Ishikawa (cell line): ENCODE measurements at regions not wholly inside any gene's neighbourhood (a gene's known extent, or its start where the extent isn't known, plus 50 kb on each side); places are given as distances from the start of the nearest gene placed in this dataset.

Source experiments
- CEBPB ChIP-seq: IDR thresholded peaks from 2 replicates; pipeline ENCODE4 v1.6.1; 2012
- CREB1 ChIP-seq: IDR thresholded peaks from 2 replicates; pipeline ENCODE4 v1.6.1; 2012; ENCODE audit warnings: low read depth
- EGR1 ChIP-seq: IDR thresholded peaks from 2 replicates; pipeline ENCODE4 v1.6.1; 2012
- EP300 ChIP-seq: IDR thresholded peaks from 2 replicates; pipeline ENCODE4 v1.6.1; 2012; ENCODE audit warnings: borderline replicate concordance
- FOXM1 ChIP-seq: IDR thresholded peaks from 2 replicates; pipeline ENCODE4 v1.6.1; 2012; ENCODE audit warnings: low read depth, borderline replicate concordance
- NFIC ChIP-seq: IDR thresholded peaks from 2 replicates; pipeline ENCODE4 v1.6.1; 2012
- RAD21 ChIP-seq: IDR thresholded peaks from 2 replicates; pipeline ENCODE4 v1.6.1; 2012; ENCODE audit warnings: low read depth
- TAF1 ChIP-seq: IDR thresholded peaks from 2 replicates; pipeline ENCODE4 v1.6.1; 2012; ENCODE audit warnings: low read depth, mild to moderate bottlenecking
- TCF12 ChIP-seq: IDR thresholded peaks from 2 replicates; pipeline ENCODE4 v1.6.1; 2012; ENCODE audit warnings: low read depth
- TEAD4 ChIP-seq: IDR thresholded peaks from 2 replicates; pipeline ENCODE4 v1.6.1; 2012
- YY1 ChIP-seq: IDR thresholded peaks from 2 replicates; pipeline ENCODE4 v1.6.1; 2012; ENCODE audit warnings: low read depth
- ZBTB7A ChIP-seq: IDR thresholded peaks from 2 replicates; pipeline ENCODE4 v1.6.1; 2012; ENCODE audit warnings: low read depth
- TF ChIP-seq, protein P1 (sequence below): IDR thresholded peaks from 2 replicates; pipeline ENCODE4 v1.6.1; 2012
- TF ChIP-seq, protein P2 (sequence below): IDR thresholded peaks from 2 replicates; pipeline ENCODE4 v1.6.1; 2012; ENCODE audit warnings: low read depth, mild to moderate bottlenecking
- TF ChIP-seq, protein P3 (sequence below): IDR thresholded peaks from 2 replicates; pipeline ENCODE4 v1.6.1; 2012

DNA sequence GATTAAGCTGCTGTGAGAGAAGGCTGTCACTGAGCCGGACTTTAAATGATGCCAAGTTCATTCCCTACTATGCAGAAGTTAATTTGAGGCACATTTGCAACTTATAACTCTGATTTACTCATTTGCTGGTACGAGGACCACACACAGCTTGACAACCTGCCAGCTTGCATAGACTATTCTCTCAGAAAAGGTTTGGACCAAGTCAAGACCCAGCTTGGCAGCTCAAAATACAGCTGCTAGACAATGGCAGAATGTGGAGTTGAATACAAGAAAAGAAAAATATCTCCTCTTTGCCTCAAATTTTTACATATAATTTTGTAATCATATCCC lies 338.9 kb downstream of the DHX15 start:
- no peak for TF ChIP-seq CREB1
- no peak for TF ChIP-seq RAD21
- no peak for TF ChIP-seq EGR1
- TF ChIP-seq CEBPB = no peak
- no peak for TF ChIP-seq FOXM1
- no peak for TF ChIP-seq NFIC
- no peak for TF ChIP-seq EP300
- no peak for TF ChIP-seq TAF1
- TF ChIP-seq, protein P1, sequence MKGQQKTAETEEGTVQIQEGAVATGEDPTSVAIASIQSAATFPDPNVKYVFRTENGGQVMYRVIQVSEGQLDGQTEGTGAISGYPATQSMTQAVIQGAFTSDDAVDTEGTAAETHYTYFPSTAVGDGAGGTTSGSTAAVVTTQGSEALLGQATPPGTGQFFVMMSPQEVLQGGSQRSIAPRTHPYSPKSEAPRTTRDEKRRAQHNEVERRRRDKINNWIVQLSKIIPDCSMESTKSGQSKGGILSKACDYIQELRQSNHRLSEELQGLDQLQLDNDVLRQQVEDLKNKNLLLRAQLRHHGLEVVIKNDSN = no peak
- no peak for TF ChIP-seq ZBTB7A
- TF ChIP-seq TCF12 = no peak
- TF ChIP-seq TEAD4 = no peak
- TF ChIP-seq, protein P2, sequence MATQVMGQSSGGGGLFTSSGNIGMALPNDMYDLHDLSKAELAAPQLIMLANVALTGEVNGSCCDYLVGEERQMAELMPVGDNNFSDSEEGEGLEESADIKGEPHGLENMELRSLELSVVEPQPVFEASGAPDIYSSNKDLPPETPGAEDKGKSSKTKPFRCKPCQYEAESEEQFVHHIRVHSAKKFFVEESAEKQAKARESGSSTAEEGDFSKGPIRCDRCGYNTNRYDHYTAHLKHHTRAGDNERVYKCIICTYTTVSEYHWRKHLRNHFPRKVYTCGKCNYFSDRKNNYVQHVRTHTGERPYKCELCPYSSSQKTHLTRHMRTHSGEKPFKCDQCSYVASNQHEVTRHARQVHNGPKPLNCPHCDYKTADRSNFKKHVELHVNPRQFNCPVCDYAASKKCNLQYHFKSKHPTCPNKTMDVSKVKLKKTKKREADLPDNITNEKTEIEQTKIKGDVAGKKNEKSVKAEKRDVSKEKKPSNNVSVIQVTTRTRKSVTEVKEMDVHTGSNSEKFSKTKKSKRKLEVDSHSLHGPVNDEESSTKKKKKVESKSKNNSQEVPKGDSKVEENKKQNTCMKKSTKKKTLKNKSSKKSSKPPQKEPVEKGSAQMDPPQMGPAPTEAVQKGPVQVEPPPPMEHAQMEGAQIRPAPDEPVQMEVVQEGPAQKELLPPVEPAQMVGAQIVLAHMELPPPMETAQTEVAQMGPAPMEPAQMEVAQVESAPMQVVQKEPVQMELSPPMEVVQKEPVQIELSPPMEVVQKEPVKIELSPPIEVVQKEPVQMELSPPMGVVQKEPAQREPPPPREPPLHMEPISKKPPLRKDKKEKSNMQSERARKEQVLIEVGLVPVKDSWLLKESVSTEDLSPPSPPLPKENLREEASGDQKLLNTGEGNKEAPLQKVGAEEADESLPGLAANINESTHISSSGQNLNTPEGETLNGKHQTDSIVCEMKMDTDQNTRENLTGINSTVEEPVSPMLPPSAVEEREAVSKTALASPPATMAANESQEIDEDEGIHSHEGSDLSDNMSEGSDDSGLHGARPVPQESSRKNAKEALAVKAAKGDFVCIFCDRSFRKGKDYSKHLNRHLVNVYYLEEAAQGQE = no peak
- TF ChIP-seq YY1 = no peak

DNA sequence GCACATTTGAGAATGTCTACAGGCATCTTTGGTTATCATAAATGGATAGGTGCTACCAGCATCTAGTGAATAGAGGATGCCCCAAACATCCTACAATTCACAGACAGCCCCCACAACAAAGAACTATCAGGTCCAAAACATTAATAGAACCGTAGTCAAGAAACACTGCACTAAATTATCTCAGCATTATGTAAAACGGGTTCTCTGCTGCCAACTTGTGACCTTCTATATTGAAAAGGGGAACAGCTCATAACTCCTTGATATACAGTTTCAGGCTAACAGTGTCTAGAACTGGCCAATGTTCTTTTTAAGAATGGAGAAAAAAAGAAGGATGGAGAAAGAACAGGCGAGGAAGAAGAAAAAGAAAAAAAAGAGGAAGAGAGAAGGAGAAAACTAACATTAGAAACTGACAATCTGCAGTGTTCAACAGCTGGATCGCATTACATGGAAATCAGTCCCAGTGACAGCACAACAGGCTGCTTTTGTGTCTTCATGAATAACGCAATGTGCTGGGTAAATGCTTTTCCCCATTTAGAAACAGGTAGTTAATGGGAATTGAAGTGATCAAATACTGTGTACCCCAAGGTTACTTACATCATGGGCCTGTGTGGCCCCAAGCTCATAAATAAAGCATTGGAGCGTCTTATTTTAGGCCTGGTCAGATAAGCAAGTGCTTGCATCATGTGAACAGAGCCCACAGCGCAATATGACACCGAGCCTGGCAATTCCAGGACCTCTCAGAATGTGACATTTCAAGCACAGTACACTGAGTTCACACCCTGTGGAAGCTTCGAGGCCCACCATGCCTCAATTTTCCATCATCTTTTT lies 339.5 kb downstream of the DHX15 start:
- TF ChIP-seq, protein P3, sequence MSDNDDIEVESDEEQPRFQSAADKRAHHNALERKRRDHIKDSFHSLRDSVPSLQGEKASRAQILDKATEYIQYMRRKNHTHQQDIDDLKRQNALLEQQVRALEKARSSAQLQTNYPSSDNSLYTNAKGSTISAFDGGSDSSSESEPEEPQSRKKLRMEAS = 0 out of 2 replicates have a peak, but pooled peaks have one; percentile 20
- TF ChIP-seq EP300 (no peak), TAF1 (no peak)

DNA sequence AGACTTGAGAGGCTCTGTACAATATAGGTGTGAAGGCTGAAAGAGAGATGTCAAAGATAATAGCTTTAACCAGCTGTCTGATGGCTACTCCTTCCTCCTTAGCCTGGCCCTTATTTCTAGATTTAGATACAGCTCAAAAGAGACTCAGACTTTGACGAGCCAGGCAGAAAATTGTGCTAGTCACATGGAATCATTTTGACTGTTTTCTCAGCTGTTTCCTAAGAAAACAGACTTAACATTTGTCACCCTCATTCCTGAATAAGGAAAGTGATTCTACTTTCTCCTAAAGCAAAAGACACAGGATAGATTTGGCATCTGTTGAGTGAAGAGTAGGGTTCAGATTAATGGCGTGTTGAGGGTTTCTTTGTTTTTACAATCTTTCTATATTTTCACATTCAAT lies 340.7 kb downstream of the DHX15 start:
- TF ChIP-seq, protein P3 = no peak
- TF ChIP-seq CREB1 = no peak
- no peak for TF ChIP-seq NFIC
- TF ChIP-seq YY1 = no peak
- TF ChIP-seq, protein P1 = no peak
- no peak for TF ChIP-seq FOXM1
- TF ChIP-seq RAD21 = no peak
- TF ChIP-seq EGR1 = no peak
- TF ChIP-seq TEAD4 = no peak
- TF ChIP-seq ZBTB7A = no peak

DNA sequence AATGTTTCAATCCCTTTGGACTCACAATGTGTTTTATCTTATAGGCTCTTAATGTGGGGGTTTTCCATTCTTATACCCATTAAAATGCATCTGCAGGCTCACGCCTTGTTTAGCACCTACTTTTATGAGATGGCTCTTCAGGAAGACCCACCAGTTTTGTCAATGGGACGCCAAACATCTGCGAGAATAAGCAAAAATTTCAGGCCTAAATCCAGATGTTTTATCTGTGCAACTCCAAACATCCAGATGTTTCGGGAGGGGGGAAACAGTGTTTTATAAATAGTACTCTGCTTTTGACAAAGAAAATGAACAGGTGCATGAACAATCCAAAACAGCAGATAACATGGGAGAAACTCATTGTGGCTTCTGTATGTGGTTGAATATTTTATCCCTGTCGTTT lies 342.8 kb downstream of the DHX15 start:
- no peak for TF ChIP-seq CREB1
- TF ChIP-seq, protein P3 = no peak

DNA sequence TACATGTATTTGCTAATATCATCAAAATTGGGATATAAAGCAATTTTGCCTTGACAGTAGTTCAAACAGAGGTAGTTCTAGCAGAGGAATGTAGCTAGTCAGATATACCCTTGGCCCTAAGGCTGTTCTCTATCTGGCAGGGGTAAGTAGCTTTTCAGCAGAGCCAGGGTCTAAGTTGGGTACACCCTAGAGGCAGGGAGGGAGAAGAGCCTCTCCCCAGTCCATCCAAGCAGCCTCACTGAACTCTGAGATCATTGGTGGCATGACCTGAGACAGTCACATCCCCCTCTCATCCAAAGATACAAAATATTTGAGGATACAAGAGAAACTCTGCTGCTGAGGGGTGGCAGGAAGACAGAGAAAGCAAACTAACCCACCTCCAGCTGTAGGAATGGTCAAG lies 343.7 kb downstream of the DHX15 start:
- no peak for TF ChIP-seq RAD21
- no peak for TF ChIP-seq FOXM1
- TF ChIP-seq EGR1 = no peak

DNA sequence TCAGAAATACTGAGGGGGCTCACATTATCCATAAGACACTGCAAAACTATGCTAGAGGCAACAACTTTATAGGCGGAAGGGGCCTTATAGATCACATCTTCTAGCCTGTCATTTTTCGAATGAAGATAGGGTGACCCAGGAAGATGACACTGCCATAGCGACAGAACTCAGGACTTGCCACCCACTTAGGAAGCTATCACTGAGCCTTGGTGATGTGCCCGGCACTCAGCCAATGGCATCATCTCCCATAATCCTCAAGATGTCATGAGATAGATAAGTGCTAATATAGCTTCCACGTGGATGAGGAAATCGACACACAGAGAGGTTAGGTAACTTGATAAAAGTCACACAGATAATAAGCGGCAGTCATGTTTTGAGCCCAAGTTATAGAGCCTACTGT lies 346.6 kb downstream of the DHX15 start:
- TF ChIP-seq EP300 = no peak
- TF ChIP-seq, protein P1 = no peak
- TF ChIP-seq EGR1 = no peak
- TF ChIP-seq FOXM1 = no peak
- TF ChIP-seq TAF1 = no peak

DNA sequence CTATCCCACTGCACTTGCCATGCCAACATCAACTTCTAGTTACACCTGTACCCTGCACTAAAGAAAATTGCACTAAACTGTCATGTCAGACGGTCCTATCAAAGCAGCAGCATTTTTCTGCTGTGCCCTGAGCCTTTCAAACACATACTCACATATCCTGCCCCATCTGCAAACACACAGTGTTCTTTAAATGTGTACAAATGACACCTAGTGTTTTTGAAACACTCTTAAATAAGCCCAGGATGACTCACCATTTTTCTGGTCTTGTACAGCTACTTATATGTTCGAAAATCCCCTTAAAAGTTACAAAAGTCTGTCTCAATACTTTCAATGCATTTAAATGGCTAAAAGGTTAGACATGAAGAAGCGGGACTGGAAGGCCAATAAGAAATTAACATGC lies 346.7 kb upstream of the PPARGC1A start:
- TF ChIP-seq ZBTB7A (no peak), FOXM1 (no peak), RAD21 (no peak), CREB1 (no peak), EP300 (no peak), EGR1 (no peak), TAF1 (no peak), TEAD4 (no peak), NFIC (no peak), CEBPB (no peak)
- TF ChIP-seq, protein P1 = no peak
- TF ChIP-seq, protein P2 = no peak
- TF ChIP-seq, protein P3 = no peak
